ENCODE measurements at regions not wholly inside any gene's neighbourhood (a gene's known extent, or its start where the extent isn't known, plus 50 kb on each side); places are given as distances from the start of the nearest gene placed in this dataset.

GRCh38 chr2:4866198-4866597 is 826.0 kb upstream of the SOX11 start:
- no peaks in the 10 kb centered on the region for H3K9me3 Mint-ChIP-seq (ENCODE audit: unreplicated experiment)

DNA sequence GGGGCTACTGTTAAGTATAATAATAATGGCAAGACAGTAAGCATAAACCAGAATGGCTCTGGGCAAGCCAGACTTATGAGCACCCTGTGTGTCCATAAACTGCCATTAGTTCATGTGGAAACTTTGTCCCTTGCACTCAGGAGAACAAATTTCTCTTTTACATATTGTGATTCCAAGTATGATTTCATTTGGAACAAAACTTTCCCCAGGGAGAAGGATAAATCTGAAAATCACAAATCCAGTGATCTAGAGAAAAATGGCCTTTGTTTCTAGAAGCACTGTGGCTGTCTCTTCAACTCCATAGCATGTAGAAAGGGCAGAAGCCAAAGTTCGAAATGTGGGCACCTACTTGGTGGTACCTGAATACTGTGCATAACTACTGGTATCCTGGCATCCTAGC is 823.7 kb upstream of the SOX11 start:
- intact Hi-C loops (cut with micrococcal nuclease): no loop called here
- CTCF ChIA-PET: no interaction called here
- no peaks in the 10 kb centered on the region for H3K27me3 Mint-ChIP-seq (ENCODE audit: insufficient read depth, unreplicated experiment)

More at GRCh38 chr2:4866198-4866597, 826.0 kb upstream of the SOX11 start:
- H3K4me3 Mint-ChIP-seq (ENCODE audit: unreplicated experiment): no peak overlapping the region
- peaks cover 11% of the 10 kb centered on the region for H3K4me1 Mint-ChIP-seq (ENCODE audit: insufficient read depth, unreplicated experiment)
- no peak overlapping the region for H3K27ac Mint-ChIP-seq (ENCODE audit: low read depth, unreplicated experiment)
- TF ChIP-seq CTCF (IDR thresholded peaks at IDR 0.05; ENCODE audit: unreplicated experiment): no peak
- no peaks in the 10 kb centered on the region for H3K36me3 Mint-ChIP-seq (ENCODE audit: insufficient read depth, unreplicated experiment)
- BruUV-seq (replicated peaks): no TSS peak
- peak; percentile 6 for DNase-seq (ENCODE audit: unreplicated experiment)
- ChIA-PET CTCF (no interaction called here), POLR2A (no interaction called here)
- H3K27me3 Mint-ChIP-seq (ENCODE audit: insufficient read depth, unreplicated experiment): no peaks in the 10 kb centered on the region
- intact Hi-C loops (cut with micrococcal nuclease): no loop called here

GRCh38 chr2:4869154-4869553 is 823.0 kb upstream of the SOX11 start:
- Mint-ChIP-seq H3K27ac (ENCODE audit: low read depth, unreplicated experiment) (no peak overlapping the region), H3K4me1 (ENCODE audit: insufficient read depth, unreplicated experiment) (no peaks in the 10 kb centered on the region), H3K4me3 (ENCODE audit: unreplicated experiment) (no peak overlapping the region), H3K36me3 (ENCODE audit: insufficient read depth, unreplicated experiment) (no peaks in the 10 kb centered on the region), H3K9me3 (ENCODE audit: unreplicated experiment) (no peaks in the 10 kb centered on the region), H3K27me3 (ENCODE audit: insufficient read depth, unreplicated experiment) (no peaks in the 10 kb centered on the region)
- POLR2A ChIA-PET: interaction anchor here (1.5 kb wide), 1 partner anchor 45 kb away, joined by 4 read pairs; no protein-coding TSS in a partner anchor
- DNase-seq (ENCODE audit: unreplicated experiment): no peak
- intact Hi-C loops (cut with micrococcal nuclease): no loop called here
- no peak for TF ChIP-seq CTCF (IDR thresholded peaks at IDR 0.05; ENCODE audit: unreplicated experiment)
- no TSS peak for BruUV-seq (replicated peaks)
- CTCF ChIA-PET: interaction anchor here (0.6 to 1.1 kb wide), 3 partner anchors 198 to 1140 kb away, joined by 3 to 4 read pairs (median 3); no protein-coding TSS in a partner anchor

More for the DNA sequence above, 823.7 kb upstream of the SOX11 start:
- DNase-seq (ENCODE audit: unreplicated experiment): no peak
- no peak for TF ChIP-seq CTCF (IDR thresholded peaks at IDR 0.05; ENCODE audit: unreplicated experiment)
- Mint-ChIP-seq H3K36me3 (ENCODE audit: insufficient read depth, unreplicated experiment) (no peaks in the 10 kb centered on the region), H3K4me3 (ENCODE audit: unreplicated experiment) (no peak overlapping the region), H3K4me1 (ENCODE audit: insufficient read depth, unreplicated experiment) (no peaks in the 10 kb centered on the region), H3K9me3 (ENCODE audit: unreplicated experiment) (no peaks in the 10 kb centered on the region), H3K27ac (ENCODE audit: low read depth, unreplicated experiment) (no peak overlapping the region)
- BruUV-seq (replicated peaks): no TSS peak
- POLR2A ChIA-PET: no interaction called here

- POLR2A ChIA-PET: interaction anchor here (2.0 kb wide), 1 partner anchor 11 kb away, joined by 4 read pairs; no protein-coding TSS in a partner anchor
- no peaks in the 10 kb centered on the region for H3K9me3 Mint-ChIP-seq (ENCODE audit: unreplicated experiment)
- intact Hi-C loops (cut with micrococcal nuclease): no loop called here
- H3K27ac Mint-ChIP-seq (ENCODE audit: low read depth, unreplicated experiment): no peak overlapping the region
- no peak for DNase-seq (ENCODE audit: unreplicated experiment)
- H3K4me3 Mint-ChIP-seq (ENCODE audit: unreplicated experiment): no peak overlapping the region
- BruUV-seq (replicated peaks): no TSS peak
- no peaks in the 10 kb centered on the region for H3K36me3 Mint-ChIP-seq (ENCODE audit: insufficient read depth, unreplicated experiment)
- CTCF ChIA-PET: no interaction called here
- H3K27me3 Mint-ChIP-seq (ENCODE audit: insufficient read depth, unreplicated experiment): no peaks in the 10 kb centered on the region
- no peak for TF ChIP-seq CTCF (IDR thresholded peaks at IDR 0.05; ENCODE audit: unreplicated experiment)
- peaks cover 6% of the 10 kb centered on the region for H3K4me1 Mint-ChIP-seq (ENCODE audit: insufficient read depth, unreplicated experiment)
Observed at GRCh38 chr2:4873364-4873763, 818.8 kb upstream of the SOX11 start.
